Neural cell (in vitro differentiated cells): ENCODE measurements at regions not wholly inside any gene's neighbourhood (a gene's known extent, or its start where the extent isn't known, plus 50 kb on each side); places are given as distances from the start of the nearest gene placed in this dataset.

ENCODE experiments used
- CTCF ChIP-seq: fragments of 450-650 bp; IDR thresholded peaks from 2 replicates; pipeline ENCODE4 v1.5.1; 2014; ENCODE audit warnings: antibody characterized with exemption, mild to moderate bottlenecking, moderate library complexity; ENCODE audit not compliant: poor library complexity, severe bottlenecking
- EP300 ChIP-seq: fragments of 450-650 bp; conservative IDR thresholded peaks from 2 replicates; pipeline ENCODE4 v1.6.1; 2014; ENCODE audit warnings: antibody characterized with exemption, mild to moderate bottlenecking, moderate library complexity; ENCODE audit not compliant: poor library complexity, severe bottlenecking
- EZH2 ChIP-seq: fragments of 200-600, 300-800 bp; shearing (Covaris generic), sonication (generic); IDR thresholded peaks from 2 replicates; pipeline ENCODE4 v1.6.1; 2014; ENCODE audit warnings: antibody characterized with exemption, low read length, borderline replicate concordance, mild to moderate bottlenecking; ENCODE audit not compliant: insufficient read depth, poor library complexity, severe bottlenecking
- MXI1 ChIP-seq: fragments of 450-650 bp; conservative IDR thresholded peaks from 2 replicates; pipeline ENCODE4 v1.6.1; 2014; ENCODE audit warnings: antibody characterized with exemption, mild to moderate bottlenecking; ENCODE audit not compliant: poor library complexity, severe bottlenecking
- POLR2AphosphoS5 ChIP-seq: IDR thresholded peaks from 2 replicates; pipeline ENCODE4 v1.6.1; 2012
- RAD21 ChIP-seq: fragments of 450-650 bp; conservative IDR thresholded peaks from 2 replicates; pipeline ENCODE4 v1.6.1; 2014; ENCODE audit warnings: antibody characterized with exemption, mild to moderate bottlenecking, moderate library complexity
- REST ChIP-seq: IDR thresholded peaks from 2 replicates; pipeline ENCODE4 v1.6.1; 2012; ENCODE audit warnings: borderline replicate concordance
- SMC3 ChIP-seq: fragments of 450-650 bp; conservative IDR thresholded peaks from 2 replicates; pipeline ENCODE4 v1.6.1; 2014; ENCODE audit warnings: antibody characterized with exemption, mild to moderate bottlenecking, moderate library complexity; ENCODE audit not compliant: poor library complexity
- TAF1 ChIP-seq: IDR thresholded peaks from 2 replicates; pipeline ENCODE4 v1.6.1; 2012; ENCODE audit warnings: low read depth

- TF ChIP-seq CTCF: no peak
- no peak for TF ChIP-seq TAF1
- TF ChIP-seq POLR2AphosphoS5: no peak
- TF ChIP-seq EZH2: no peak
- TF ChIP-seq EP300: no peak
- TF ChIP-seq REST: no peak
- TF ChIP-seq SMC3: no peak
- TF ChIP-seq MXI1: no peak
- no peak for TF ChIP-seq RAD21
Observed at GRCh38 chr7:84668116-84668515, 473.5 kb upstream of the SEMA3A start.
